ENCODE measurements at regions not wholly inside any gene's neighbourhood (a gene's known extent, or its start where the extent isn't known, plus 50 kb on each side); places are given as distances from the start of the nearest gene placed in this dataset.

GRCh38 chr1:191086910-191087309, 609.2 kb upstream of the BRINP3 start:
- TF ChIP-seq CTCF (IDR thresholded peaks at IDR 0.05 in 2 of 3, conservative IDR thresholded peaks at IDR 0.05 in 1 of 3; ENCODE audit: control insufficient read depth in 2 of 3, extremely low read depth in 1 of 3, insufficient read depth in 1 of 3, low read depth in 3 of 3, low read length in 3 of 3) (no peak), SUZ12 (IDR thresholded peaks at IDR 0.05; ENCODE audit: unreplicated experiment) (no peak), NBN (IDR thresholded peaks at IDR 0.05) (no peak), NFIC (IDR thresholded peaks at IDR 0.05; ENCODE audit: low read depth, low read length) (no peak), POLR2A (IDR thresholded peaks at IDR 0.05; ENCODE audit: low read depth, low read length) (no peak), ZNF274 (IDR thresholded peaks at IDR 0.05; ENCODE audit: insufficient read depth, insufficient read length) (no peak), RELA (IDR thresholded peaks at IDR 0.05; ENCODE audit: borderline replicate concordance, partially characterized antibody) (no peak), KAT2A (conservative IDR thresholded peaks at IDR 0.05; ENCODE audit: control insufficient read depth, low read depth, low read length) (no peak), E2F4 (IDR thresholded peaks at IDR 0.05; ENCODE audit: low read depth, low read length) (no peak), RCOR1 (conservative IDR thresholded peaks at IDR 0.05; ENCODE audit: low read depth, low read length) (no peak), HDAC2 (IDR thresholded peaks at IDR 0.05) (no peak)

Measured in GM12878 (cell line).